Neural cell (in vitro differentiated cells): ENCODE measurements at regions not wholly inside any gene's neighbourhood (a gene's known extent, or its start where the extent isn't known, plus 50 kb on each side); places are given as distances from the start of the nearest gene placed in this dataset.

Source experiments
- EP300 ChIP-seq: fragments of 450-650 bp; conservative IDR thresholded peaks from 2 replicates; pipeline ENCODE4 v1.6.1; 2014; ENCODE audit warnings: antibody characterized with exemption, mild to moderate bottlenecking, moderate library complexity; ENCODE audit not compliant: poor library complexity, severe bottlenecking
- EZH2 ChIP-seq: fragments of 200-600, 300-800 bp; shearing (Covaris generic), sonication (generic); IDR thresholded peaks from 2 replicates; pipeline ENCODE4 v1.6.1; 2014; ENCODE audit warnings: antibody characterized with exemption, low read length, borderline replicate concordance, mild to moderate bottlenecking; ENCODE audit not compliant: insufficient read depth, poor library complexity, severe bottlenecking
- MXI1 ChIP-seq: fragments of 450-650 bp; conservative IDR thresholded peaks from 2 replicates; pipeline ENCODE4 v1.6.1; 2014; ENCODE audit warnings: antibody characterized with exemption, mild to moderate bottlenecking; ENCODE audit not compliant: poor library complexity, severe bottlenecking
- POLR2AphosphoS5 ChIP-seq: IDR thresholded peaks from 2 replicates; pipeline ENCODE4 v1.6.1; 2012
- RAD21 ChIP-seq: fragments of 450-650 bp; conservative IDR thresholded peaks from 2 replicates; pipeline ENCODE4 v1.6.1; 2014; ENCODE audit warnings: antibody characterized with exemption, mild to moderate bottlenecking, moderate library complexity
- SMC3 ChIP-seq: fragments of 450-650 bp; conservative IDR thresholded peaks from 2 replicates; pipeline ENCODE4 v1.6.1; 2014; ENCODE audit warnings: antibody characterized with exemption, mild to moderate bottlenecking, moderate library complexity; ENCODE audit not compliant: poor library complexity
- TAF1 ChIP-seq: IDR thresholded peaks from 2 replicates; pipeline ENCODE4 v1.6.1; 2012; ENCODE audit warnings: low read depth
- TF ChIP-seq, protein P1 (sequence below): fragments of 450-650 bp; IDR thresholded peaks from 2 replicates; pipeline ENCODE4 v1.5.1; 2014; ENCODE audit warnings: antibody characterized with exemption, mild to moderate bottlenecking, moderate library complexity; ENCODE audit not compliant: poor library complexity, severe bottlenecking
- TF ChIP-seq, protein P2 (sequence below): IDR thresholded peaks from 2 replicates; pipeline ENCODE4 v1.6.1; 2012; ENCODE audit warnings: borderline replicate concordance

DNA sequence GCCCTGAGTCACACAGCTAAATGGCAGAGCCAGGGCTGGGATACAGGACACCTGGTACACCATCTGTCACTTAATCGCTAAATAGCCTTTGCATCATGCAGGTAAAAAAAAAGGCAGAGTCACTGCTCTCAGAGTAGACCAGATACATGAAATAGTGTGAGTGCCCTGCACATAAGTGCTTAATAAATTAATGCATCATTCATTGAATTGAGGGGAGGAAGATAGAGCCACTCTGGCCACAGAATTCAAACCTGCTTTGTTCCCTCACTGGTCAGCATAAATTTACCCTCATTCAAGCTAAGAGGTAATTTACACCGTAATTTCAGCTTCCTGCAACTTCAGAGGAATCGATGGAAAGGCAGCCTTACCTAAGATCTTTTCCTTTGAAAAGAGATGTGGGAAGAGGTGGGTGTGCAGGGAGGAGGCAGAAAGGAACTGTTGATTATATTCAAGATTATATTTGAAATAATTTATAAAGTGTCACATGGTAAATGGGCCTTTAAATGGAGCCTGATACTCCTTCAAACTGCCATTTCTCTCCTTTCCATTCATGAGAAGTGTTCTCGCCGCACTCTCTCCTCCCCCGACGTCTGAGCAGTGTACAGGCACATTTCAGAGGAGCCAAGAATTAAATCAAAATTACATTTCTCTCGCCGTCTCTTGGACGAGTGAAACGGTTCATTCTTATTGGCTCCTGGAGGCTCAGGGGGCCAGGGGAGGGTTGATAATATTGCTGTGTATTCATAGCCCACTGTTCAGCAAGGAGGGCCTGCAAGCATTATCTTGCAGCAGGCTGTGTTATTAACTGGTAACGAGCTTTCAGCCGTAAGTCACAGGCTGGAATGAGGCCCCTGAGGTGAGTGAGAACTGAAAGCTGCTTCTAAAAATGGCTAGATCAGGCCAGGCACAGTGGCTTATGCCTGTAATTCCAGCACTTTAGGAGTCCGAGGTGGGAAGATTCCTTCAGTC lies 52.2 kb upstream of the HMGXB4 start:
- TF ChIP-seq POLR2AphosphoS5 (peak; percentile 86), EP300 (peak; percentile 68), RAD21 (peak; percentile 47), MXI1 (peak; percentile 20), TAF1 (no peak), EZH2 (no peak), SMC3 (peak; percentile 39)
- TF ChIP-seq, protein P1, sequence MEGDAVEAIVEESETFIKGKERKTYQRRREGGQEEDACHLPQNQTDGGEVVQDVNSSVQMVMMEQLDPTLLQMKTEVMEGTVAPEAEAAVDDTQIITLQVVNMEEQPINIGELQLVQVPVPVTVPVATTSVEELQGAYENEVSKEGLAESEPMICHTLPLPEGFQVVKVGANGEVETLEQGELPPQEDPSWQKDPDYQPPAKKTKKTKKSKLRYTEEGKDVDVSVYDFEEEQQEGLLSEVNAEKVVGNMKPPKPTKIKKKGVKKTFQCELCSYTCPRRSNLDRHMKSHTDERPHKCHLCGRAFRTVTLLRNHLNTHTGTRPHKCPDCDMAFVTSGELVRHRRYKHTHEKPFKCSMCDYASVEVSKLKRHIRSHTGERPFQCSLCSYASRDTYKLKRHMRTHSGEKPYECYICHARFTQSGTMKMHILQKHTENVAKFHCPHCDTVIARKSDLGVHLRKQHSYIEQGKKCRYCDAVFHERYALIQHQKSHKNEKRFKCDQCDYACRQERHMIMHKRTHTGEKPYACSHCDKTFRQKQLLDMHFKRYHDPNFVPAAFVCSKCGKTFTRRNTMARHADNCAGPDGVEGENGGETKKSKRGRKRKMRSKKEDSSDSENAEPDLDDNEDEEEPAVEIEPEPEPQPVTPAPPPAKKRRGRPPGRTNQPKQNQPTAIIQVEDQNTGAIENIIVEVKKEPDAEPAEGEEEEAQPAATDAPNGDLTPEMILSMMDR, result no peak
- TF ChIP-seq, protein P2, sequence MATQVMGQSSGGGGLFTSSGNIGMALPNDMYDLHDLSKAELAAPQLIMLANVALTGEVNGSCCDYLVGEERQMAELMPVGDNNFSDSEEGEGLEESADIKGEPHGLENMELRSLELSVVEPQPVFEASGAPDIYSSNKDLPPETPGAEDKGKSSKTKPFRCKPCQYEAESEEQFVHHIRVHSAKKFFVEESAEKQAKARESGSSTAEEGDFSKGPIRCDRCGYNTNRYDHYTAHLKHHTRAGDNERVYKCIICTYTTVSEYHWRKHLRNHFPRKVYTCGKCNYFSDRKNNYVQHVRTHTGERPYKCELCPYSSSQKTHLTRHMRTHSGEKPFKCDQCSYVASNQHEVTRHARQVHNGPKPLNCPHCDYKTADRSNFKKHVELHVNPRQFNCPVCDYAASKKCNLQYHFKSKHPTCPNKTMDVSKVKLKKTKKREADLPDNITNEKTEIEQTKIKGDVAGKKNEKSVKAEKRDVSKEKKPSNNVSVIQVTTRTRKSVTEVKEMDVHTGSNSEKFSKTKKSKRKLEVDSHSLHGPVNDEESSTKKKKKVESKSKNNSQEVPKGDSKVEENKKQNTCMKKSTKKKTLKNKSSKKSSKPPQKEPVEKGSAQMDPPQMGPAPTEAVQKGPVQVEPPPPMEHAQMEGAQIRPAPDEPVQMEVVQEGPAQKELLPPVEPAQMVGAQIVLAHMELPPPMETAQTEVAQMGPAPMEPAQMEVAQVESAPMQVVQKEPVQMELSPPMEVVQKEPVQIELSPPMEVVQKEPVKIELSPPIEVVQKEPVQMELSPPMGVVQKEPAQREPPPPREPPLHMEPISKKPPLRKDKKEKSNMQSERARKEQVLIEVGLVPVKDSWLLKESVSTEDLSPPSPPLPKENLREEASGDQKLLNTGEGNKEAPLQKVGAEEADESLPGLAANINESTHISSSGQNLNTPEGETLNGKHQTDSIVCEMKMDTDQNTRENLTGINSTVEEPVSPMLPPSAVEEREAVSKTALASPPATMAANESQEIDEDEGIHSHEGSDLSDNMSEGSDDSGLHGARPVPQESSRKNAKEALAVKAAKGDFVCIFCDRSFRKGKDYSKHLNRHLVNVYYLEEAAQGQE, result peak; percentile 18
